ENCODE measurements at regions not wholly inside any gene's neighbourhood (a gene's known extent, or its start where the extent isn't known, plus 50 kb on each side); places are given as distances from the start of the nearest gene placed in this dataset.

GRCh38 chr3:36075491-36075890 lies 304.8 kb upstream of the STAC start:
- no peak for TF ChIP-seq EP300 (IDR thresholded peaks at IDR 0.05; ENCODE audit: borderline replicate concordance in 1 of 2, low read depth in 1 of 2, low read length in 1 of 2)
- TF ChIP-seq CTCF (IDR thresholded peaks at IDR 0.05) = no peak
- no peak for TF ChIP-seq SMC3 (IDR thresholded peaks at IDR 0.05; ENCODE audit: low read depth, low read length)
- no peak for TF ChIP-seq REST (IDR thresholded peaks at IDR 0.05; ENCODE audit: low read depth, low read length)
